Upper lobe of right lung (tissue), 1 donor: ENCODE measurements at regions not wholly inside any gene's neighbourhood (a gene's known extent, or its start where the extent isn't known, plus 50 kb on each side); places are given as distances from the start of the nearest gene placed in this dataset.

Source experiments
- ATAC-seq: fragments of 200-7000 bp; cut with Tn5 transposase; one replicate; pipeline ENCODE4 v1.9.1; 2020; ENCODE audit warnings: mild to moderate bottlenecking, moderate library complexity
- DNase-seq: peaks from one replicate; pipeline ENCODE4 v3.0.0-alpha.2; 2020
- H3K27ac ChIP-seq: fragments of 200-600 bp; one replicate; pipeline ENCODE4 v1.8.0; 2022
- H3K27me3 ChIP-seq: fragments of 200-600 bp; one replicate; pipeline ENCODE4 v1.8.0; 2022; ENCODE audit warnings: mild to moderate bottlenecking
- H3K36me3 ChIP-seq: fragments of 200-600 bp; one replicate; pipeline ENCODE4 v1.8.0; 2022
- H3K4me1 ChIP-seq: fragments of 200-600 bp; one replicate; pipeline ENCODE4 v1.8.0; 2022
- H3K4me3 ChIP-seq: fragments of 200-600 bp; one replicate; pipeline ENCODE4 v1.8.0; 2022; ENCODE audit warnings: mild to moderate bottlenecking
- H3K9me3 ChIP-seq: fragments of 200-600 bp; one replicate; pipeline ENCODE4 v1.8.0; 2022
- intact Hi-C: fragments of 100-400 bp; cut with DNase I; formaldehyde crosslinking; loops from one replicate; pipeline ENCODE4 v1.11.0; 2022
- TF ChIP-seq, protein P1 (sequence below): fragments of 200-600 bp; IDR thresholded peaks from one replicate; pipeline ENCODE4 v1.8.0; 2022; ENCODE audit warnings: antibody characterized with exemption
- donor health status: DM: no; HTN: yes; CAD: no; lungs with severe emphysema.

DNA sequence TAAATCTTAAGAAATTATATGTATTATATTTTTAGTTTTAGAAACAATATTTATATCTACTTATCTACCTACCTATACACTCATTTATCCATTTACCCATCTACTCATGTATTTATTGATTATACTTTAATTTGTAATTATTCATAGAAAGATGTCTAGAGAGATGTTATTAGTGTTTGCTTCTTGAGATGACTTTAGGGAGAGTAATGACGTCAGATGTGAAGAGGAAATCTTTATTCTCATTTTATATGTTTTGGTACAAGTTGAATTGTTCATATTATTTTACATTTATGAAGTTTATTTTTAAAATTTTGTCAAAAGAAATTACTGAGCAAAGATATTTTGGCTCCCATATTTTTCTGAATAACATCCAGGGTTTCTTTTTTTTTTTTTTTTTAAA is 271.3 kb upstream of the SLC8A1 start:
- ATAC-seq, result no peak
- Histone ChIP-seq H3K9me3 (no peaks in the 10 kb centered on the region), H3K27me3 (no peaks in the 10 kb centered on the region), H3K36me3 (no peaks in the 10 kb centered on the region), H3K4me1 (no peaks in the 10 kb centered on the region), H3K27ac (no peak overlapping the region), H3K4me3 (no peak overlapping the region)
- no peak for DNase-seq
- intact Hi-C loops, result no loop called here
- TF ChIP-seq, protein P1, sequence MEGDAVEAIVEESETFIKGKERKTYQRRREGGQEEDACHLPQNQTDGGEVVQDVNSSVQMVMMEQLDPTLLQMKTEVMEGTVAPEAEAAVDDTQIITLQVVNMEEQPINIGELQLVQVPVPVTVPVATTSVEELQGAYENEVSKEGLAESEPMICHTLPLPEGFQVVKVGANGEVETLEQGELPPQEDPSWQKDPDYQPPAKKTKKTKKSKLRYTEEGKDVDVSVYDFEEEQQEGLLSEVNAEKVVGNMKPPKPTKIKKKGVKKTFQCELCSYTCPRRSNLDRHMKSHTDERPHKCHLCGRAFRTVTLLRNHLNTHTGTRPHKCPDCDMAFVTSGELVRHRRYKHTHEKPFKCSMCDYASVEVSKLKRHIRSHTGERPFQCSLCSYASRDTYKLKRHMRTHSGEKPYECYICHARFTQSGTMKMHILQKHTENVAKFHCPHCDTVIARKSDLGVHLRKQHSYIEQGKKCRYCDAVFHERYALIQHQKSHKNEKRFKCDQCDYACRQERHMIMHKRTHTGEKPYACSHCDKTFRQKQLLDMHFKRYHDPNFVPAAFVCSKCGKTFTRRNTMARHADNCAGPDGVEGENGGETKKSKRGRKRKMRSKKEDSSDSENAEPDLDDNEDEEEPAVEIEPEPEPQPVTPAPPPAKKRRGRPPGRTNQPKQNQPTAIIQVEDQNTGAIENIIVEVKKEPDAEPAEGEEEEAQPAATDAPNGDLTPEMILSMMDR, result no peak

DNA sequence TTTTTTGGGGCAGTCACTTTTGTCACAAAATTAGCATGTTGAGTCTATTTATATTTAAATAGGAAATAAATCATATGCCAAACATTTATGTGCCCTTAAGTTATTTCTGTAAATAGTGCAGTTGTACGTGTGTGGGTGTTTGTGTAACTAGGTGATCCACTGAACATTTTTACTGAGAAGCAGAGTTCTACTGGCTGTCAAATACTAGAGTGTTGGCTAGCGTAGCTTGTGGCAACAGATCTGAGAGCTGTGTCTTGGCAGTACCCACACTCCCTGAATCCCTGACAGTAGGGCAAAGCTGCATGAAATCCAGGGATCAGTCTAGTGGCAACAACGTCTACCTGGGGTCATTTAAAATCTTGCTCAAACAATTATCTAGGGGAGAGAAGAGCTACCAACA is 273.1 kb upstream of the SLC8A1 start:
- Histone ChIP-seq H3K36me3 (no peaks in the 10 kb centered on the region), H3K9me3 (no peaks in the 10 kb centered on the region), H3K27me3 (no peaks in the 10 kb centered on the region), H3K4me3 (no peak overlapping the region), H3K4me1 (no peaks in the 10 kb centered on the region), H3K27ac (no peak overlapping the region)
- ATAC-seq, result no peak
- DNase-seq, result no peak
- TF ChIP-seq, protein P1, result no peak
- intact Hi-C loops, result no loop called here

DNA sequence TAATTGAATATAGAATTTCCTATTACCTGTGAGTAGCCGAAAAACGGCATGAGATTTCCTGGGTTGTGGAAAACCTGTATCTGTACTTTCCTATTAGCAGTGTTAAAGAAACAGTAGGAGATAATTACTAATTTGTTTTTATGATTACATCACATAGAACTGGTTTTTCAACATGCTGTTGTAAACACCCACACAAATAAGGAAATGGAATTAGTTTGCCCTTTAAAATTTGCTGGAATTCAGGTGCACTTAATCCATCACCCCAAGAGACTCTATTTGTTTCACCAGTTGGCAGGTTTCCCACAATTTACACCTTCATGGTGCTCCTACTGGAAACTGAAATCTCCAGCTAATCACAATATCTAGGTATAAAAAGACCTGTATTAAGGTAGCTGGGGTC is 274.1 kb upstream of the SLC8A1 start:
- Histone ChIP-seq H3K27me3 (no peaks in the 10 kb centered on the region), H3K36me3 (no peaks in the 10 kb centered on the region), H3K27ac (no peak overlapping the region), H3K4me3 (no peak overlapping the region), H3K4me1 (no peaks in the 10 kb centered on the region), H3K9me3 (no peaks in the 10 kb centered on the region)
- ATAC-seq (no peak), DNase-seq (no peak)
- intact Hi-C loops, result no loop called here
- TF ChIP-seq, protein P1, result no peak

DNA sequence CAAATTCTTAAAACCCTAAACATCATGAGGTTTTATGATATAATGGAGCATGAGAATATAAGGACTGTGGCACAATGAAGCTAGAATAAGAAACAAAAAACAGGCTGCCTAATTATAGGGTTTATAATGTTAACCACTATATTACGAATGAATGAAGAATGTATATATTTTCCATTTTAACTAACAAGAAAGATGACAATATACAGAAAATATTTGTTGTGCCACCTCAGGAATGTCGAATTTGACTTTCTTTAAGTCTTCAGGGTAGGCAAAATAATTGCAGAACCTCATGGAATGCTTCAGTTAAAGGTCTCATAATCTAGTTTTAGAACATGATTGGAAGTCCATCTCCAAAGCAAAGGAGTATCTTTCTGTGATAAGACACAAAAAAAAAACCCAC is 282.9 kb upstream of the SLC8A1 start:
- no peak for ATAC-seq
- Histone ChIP-seq H3K4me3 (no peak overlapping the region), H3K36me3 (no peaks in the 10 kb centered on the region), H3K27me3 (no peaks in the 10 kb centered on the region), H3K27ac (no peak overlapping the region), H3K4me1 (no peaks in the 10 kb centered on the region), H3K9me3 (no peaks in the 10 kb centered on the region)
- TF ChIP-seq, protein P1, result no peak
- no peak for DNase-seq
- intact Hi-C loops, result no loop called here

DNA sequence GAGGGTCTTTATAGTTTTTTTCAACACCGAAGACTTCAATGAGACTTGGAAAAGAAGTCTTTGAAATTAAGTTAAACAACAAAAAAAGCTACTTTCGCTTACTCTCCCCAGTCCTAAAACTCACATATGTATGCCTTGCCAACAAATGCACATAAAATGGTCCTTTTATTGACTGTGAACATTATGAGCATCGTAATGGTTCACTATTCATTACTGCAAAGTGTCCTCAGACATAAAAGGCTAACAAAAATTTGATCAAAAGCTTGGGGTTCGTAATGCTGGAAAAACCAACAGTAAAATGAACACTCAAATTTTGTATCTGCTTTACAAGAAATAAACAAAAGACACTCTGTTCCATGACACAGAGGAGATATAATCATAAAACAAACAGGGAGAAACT is 285.3 kb upstream of the SLC8A1 start:
- intact Hi-C loops, result no loop called here
- H3K27me3 ChIP-seq, result no peaks in the 10 kb centered on the region
- TF ChIP-seq, protein P1, result no peak
- H3K9me3 ChIP-seq, result no peaks in the 10 kb centered on the region
- no peak overlapping the region for H3K27ac ChIP-seq
- DNase-seq (no peak), ATAC-seq (no peak)
- no peak overlapping the region for H3K4me3 ChIP-seq
- H3K4me1 ChIP-seq, result no peaks in the 10 kb centered on the region
- no peaks in the 10 kb centered on the region for H3K36me3 ChIP-seq

DNA sequence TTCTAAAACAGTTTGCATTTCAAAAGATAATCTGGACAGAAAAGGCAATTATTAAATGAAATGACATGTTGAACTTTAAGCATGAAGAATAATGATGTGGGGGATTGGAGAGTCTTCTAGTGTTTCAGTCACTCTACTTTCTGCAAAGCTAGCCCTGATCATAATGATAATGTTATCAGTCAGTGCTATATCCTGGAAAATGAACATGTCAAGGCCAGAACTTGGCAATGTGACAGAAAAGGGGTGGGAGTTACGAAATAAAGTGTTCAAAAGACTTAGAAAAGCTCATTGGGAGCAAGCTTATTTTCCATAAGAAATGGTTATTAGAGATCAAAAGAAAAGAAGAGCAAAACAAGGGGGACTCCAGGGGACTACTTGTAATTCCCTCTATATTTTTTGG is 288.5 kb upstream of the SLC8A1 start:
- Histone ChIP-seq H3K36me3 (no peaks in the 10 kb centered on the region), H3K27ac (no peak overlapping the region), H3K9me3 (no peaks in the 10 kb centered on the region), H3K4me3 (no peak overlapping the region), H3K4me1 (no peaks in the 10 kb centered on the region), H3K27me3 (no peaks in the 10 kb centered on the region)
- intact Hi-C loops, result no loop called here
- ATAC-seq (no peak), DNase-seq (no peak)
- TF ChIP-seq, protein P1, result no peak
